ENCODE measurements at regions not wholly inside any gene's neighbourhood (a gene's known extent, or its start where the extent isn't known, plus 50 kb on each side); places are given as distances from the start of the nearest gene placed in this dataset.

DNA sequence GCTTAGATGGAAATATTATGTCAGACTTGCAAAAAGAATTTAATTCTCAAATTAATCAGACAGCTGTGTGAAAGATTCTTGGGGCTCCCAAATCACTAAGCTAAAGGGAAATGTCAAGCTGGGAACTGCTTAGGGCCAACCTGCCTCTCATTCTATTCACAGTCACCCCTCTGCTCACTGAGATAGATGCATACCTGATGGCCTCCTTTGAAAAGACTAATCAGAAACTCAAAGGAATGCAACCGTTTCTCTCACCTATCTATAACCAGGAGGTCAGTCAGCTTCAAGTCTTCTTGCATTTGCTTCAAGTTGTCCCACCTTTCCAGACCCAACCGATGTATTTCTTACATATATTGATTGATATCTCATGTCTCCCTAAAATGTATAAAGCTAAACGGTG, 882.7 kb downstream of the CENPC start (continued):
- TF ChIP-seq EP300 (IDR thresholded peaks at IDR 0.05; ENCODE audit: borderline replicate concordance in 1 of 2, low read depth in 1 of 2, low read length in 1 of 2), result no peak
- TF ChIP-seq TEAD4 (IDR thresholded peaks at IDR 0.05; ENCODE audit: borderline replicate concordance, insufficient read depth), result no peak

DNA sequence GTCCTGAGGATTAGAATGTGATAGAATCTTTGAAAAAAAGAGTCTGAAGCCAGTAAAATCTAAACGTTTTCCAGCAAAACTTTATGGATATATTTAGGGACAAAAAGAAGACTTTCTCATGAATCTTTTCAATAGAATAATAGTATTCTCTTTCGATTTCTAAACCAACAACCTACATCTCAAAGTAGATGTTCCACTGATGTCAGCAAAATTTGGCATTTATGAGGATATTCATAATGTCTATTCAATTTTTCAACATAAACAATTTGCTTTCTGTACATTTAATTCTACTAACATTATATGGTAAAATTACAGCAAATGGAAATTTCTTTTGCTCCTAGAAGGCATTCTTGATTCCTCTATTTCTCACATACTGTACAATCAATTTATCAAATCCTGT, 886.5 kb downstream of the CENPC start:
- Histone ChIP-seq H4K20me1 (ENCODE audit: insufficient read depth) (no peaks in the 10 kb centered on the region), H3K4me1 (ENCODE audit: control insufficient read depth in 1 of 2, insufficient read depth in 2 of 2, low read depth in 1 of 2, low read length in 1 of 2) (no peaks in the 10 kb centered on the region), H3K27me3 (ENCODE audit: insufficient read depth) (no peaks in the 10 kb centered on the region), H3K9me3 (no peaks in the 10 kb centered on the region), H2AFZ (ENCODE audit: low read depth) (no peak overlapping the region), H3K27ac (ENCODE audit: low read depth in 2 of 2, low read length in 1 of 2) (no peak overlapping the region), H3K9me2 (no peaks in the 10 kb centered on the region), H3K4me3 (ENCODE audit: low read depth in 2 of 2, low read length in 1 of 2) (no peak overlapping the region), H3F3A (replicated peaks; ENCODE audit: insufficient read depth) (no peaks in the 10 kb centered on the region), H3K9ac (no peak overlapping the region), H3K36me3 (replicated peaks in 1 of 2; ENCODE audit: control insufficient read depth in 1 of 2, insufficient read depth in 2 of 2, low read length in 1 of 2) (no peaks in the 10 kb centered on the region), H3K4me2 (no peak overlapping the region), H3K79me2 (ENCODE audit: insufficient read depth) (no peaks in the 10 kb centered on the region)
- no peak for TF ChIP-seq RAD21 (IDR thresholded peaks at IDR 0.05; ENCODE audit: low read length)
- TF ChIP-seq FOSL2 (IDR thresholded peaks at IDR 0.05; ENCODE audit: borderline replicate concordance, low read depth), result no peak
- TF ChIP-seq EP300 (IDR thresholded peaks at IDR 0.05; ENCODE audit: borderline replicate concordance in 1 of 2, low read depth in 1 of 2, low read length in 1 of 2), result no peak
- no peak for TF ChIP-seq RFX5 (IDR thresholded peaks at IDR 0.05; ENCODE audit: low read length)
- TF ChIP-seq, protein P1, sequence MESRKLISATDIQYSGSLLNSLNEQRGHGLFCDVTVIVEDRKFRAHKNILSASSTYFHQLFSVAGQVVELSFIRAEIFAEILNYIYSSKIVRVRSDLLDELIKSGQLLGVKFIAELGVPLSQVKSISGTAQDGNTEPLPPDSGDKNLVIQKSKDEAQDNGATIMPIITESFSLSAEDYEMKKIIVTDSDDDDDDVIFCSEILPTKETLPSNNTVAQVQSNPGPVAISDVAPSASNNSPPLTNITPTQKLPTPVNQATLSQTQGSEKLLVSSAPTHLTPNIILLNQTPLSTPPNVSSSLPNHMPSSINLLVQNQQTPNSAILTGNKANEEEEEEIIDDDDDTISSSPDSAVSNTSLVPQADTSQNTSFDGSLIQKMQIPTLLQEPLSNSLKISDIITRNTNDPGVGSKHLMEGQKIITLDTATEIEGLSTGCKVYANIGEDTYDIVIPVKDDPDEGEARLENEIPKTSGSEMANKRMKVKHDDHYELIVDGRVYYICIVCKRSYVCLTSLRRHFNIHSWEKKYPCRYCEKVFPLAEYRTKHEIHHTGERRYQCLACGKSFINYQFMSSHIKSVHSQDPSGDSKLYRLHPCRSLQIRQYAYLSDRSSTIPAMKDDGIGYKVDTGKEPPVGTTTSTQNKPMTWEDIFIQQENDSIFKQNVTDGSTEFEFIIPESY (IDR thresholded peaks at IDR 0.05; ENCODE audit: borderline replicate concordance, low read depth), result no peak
- TF ChIP-seq, protein P2, sequence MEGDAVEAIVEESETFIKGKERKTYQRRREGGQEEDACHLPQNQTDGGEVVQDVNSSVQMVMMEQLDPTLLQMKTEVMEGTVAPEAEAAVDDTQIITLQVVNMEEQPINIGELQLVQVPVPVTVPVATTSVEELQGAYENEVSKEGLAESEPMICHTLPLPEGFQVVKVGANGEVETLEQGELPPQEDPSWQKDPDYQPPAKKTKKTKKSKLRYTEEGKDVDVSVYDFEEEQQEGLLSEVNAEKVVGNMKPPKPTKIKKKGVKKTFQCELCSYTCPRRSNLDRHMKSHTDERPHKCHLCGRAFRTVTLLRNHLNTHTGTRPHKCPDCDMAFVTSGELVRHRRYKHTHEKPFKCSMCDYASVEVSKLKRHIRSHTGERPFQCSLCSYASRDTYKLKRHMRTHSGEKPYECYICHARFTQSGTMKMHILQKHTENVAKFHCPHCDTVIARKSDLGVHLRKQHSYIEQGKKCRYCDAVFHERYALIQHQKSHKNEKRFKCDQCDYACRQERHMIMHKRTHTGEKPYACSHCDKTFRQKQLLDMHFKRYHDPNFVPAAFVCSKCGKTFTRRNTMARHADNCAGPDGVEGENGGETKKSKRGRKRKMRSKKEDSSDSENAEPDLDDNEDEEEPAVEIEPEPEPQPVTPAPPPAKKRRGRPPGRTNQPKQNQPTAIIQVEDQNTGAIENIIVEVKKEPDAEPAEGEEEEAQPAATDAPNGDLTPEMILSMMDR (IDR thresholded peaks at IDR 0.05), result no peak
- TF ChIP-seq, protein P3, sequence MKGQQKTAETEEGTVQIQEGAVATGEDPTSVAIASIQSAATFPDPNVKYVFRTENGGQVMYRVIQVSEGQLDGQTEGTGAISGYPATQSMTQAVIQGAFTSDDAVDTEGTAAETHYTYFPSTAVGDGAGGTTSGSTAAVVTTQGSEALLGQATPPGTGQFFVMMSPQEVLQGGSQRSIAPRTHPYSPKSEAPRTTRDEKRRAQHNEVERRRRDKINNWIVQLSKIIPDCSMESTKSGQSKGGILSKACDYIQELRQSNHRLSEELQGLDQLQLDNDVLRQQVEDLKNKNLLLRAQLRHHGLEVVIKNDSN (IDR thresholded peaks at IDR 0.05; ENCODE audit: borderline replicate concordance, low read depth), result no peak
- TF ChIP-seq GATA2 (CRISPR knock-in tag; IDR thresholded peaks at IDR 0.05), result no peak
- TF ChIP-seq MEF2A (IDR thresholded peaks at IDR 0.05; ENCODE audit: borderline replicate concordance, low read depth), result no peak
- TF ChIP-seq GABPA (IDR thresholded peaks at IDR 0.05; ENCODE audit: low read depth), result no peak
- no peak for TF ChIP-seq SMC3 (IDR thresholded peaks at IDR 0.05; ENCODE audit: low read depth, low read length)
- TF ChIP-seq RCOR1 (IDR thresholded peaks at IDR 0.05; ENCODE audit: low read length), result no peak
- TF ChIP-seq, protein P4, sequence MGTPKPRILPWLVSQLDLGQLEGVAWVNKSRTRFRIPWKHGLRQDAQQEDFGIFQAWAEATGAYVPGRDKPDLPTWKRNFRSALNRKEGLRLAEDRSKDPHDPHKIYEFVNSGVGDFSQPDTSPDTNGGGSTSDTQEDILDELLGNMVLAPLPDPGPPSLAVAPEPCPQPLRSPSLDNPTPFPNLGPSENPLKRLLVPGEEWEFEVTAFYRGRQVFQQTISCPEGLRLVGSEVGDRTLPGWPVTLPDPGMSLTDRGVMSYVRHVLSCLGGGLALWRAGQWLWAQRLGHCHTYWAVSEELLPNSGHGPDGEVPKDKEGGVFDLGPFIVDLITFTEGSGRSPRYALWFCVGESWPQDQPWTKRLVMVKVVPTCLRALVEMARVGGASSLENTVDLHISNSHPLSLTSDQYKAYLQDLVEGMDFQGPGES (IDR thresholded peaks at IDR 0.05; ENCODE audit: low read depth, low read length), result no peak
- no peak for TF ChIP-seq EZH2phosphoT487 (IDR thresholded peaks at IDR 0.05; ENCODE audit: borderline replicate concordance, low read depth)
- TF ChIP-seq FOXJ3 (CRISPR knock-in tag; IDR thresholded peaks at IDR 0.05), result no peak
- no peak for TF ChIP-seq FOXM1 (IDR thresholded peaks at IDR 0.05; ENCODE audit: low read depth)
- no peak for TF ChIP-seq POLR2AphosphoS5 (IDR thresholded peaks at IDR 0.05; ENCODE audit: low read depth, low read length)
- TF ChIP-seq MXI1 (IDR thresholded peaks at IDR 0.05; ENCODE audit: low read depth, low read length), result no peak
- no peak for TF ChIP-seq JUND (IDR thresholded peaks at IDR 0.05)
- TF ChIP-seq NFIC (IDR thresholded peaks at IDR 0.05; ENCODE audit: borderline replicate concordance), result no peak
- CTCF ChIA-PET, result no interaction called here
- no peak for DNase-seq
- POLR2A ChIA-PET, result no interaction called here
- 6% methylated on average over 2 of the region's 2 CpGs for WGBS (ENCODE audit: low lambda C conversion rate)

Data from SK-N-SH (cell line).